HG03558 (cell line): ENCODE measurements at regions not wholly inside any gene's neighbourhood (a gene's known extent, or its start where the extent isn't known, plus 50 kb on each side); places are given as distances from the start of the nearest gene placed in this dataset.

ENCODE experiments used
- ATAC-seq: cut with Tn5 transposase; IDR thresholded peaks from one replicate; pipeline ENCODE4 v1.9.1; 2021; ENCODE audit warnings: moderate number of reproducible peaks; ENCODE audit not compliant: unreplicated experiment; ENCODE audit errors: extremely low read depth

DNA sequence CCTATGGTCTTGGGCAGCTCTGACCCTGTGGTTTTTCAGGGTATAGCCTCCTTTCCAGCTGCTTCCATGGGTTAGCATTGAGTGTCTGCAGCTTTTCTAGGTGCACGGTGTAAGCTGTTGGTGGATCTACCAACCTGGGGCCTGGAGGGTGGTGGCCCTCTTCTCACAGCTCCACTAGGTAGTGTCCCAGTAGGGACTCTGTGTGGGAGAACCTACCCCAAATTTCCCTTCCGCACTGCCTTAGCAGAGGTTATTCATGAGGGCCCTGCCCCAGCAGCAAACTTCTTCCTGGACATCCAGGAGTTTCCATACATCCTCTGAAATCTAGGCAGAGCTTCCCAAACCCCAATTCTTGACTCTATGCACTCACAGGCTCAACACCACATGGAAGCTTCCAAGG, 111.0 kb upstream of the C1orf87 start:
- ATAC-seq = no peak

- no peak for ATAC-seq
Measured at GRCh38 chr1:60173729-60174505, 100.3 kb upstream of the C1orf87 start.

GRCh38 chr1:60173006-60173405, 99.4 kb upstream of the C1orf87 start:
- no peak for ATAC-seq

DNA sequence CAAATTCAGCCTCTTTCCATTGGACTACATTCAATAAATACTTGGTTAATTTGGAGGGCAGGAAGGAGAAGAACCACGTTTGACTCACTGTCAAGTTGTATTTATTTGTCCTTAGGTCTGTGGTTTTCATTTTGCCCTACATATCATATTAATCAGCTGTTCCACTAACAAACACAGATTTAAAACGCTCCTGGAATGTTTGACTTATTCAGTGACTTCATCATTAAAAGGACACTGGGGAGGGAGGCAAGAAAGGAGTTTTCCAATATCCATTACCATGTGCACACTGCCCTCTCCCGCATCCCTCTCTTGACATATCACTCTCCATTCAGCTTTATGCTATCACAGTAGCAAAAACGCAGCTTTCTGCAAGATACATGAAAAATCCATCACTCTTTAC, 98.2 kb upstream of the C1orf87 start:
- no peak for ATAC-seq

GRCh38 chr1:60170709-60171108, 97.1 kb upstream of the C1orf87 start:
- no peak for ATAC-seq

GRCh38 chr1:60169206-60169605, 95.6 kb upstream of the C1orf87 start:
- no peak for ATAC-seq

GRCh38 chr1:60162936-60163335, 89.4 kb upstream of the C1orf87 start:
- ATAC-seq = no peak

GRCh38 chr1:60160141-60160540, 86.6 kb upstream of the C1orf87 start:
- no peak for ATAC-seq

- no peak for ATAC-seq
Measured at GRCh38 chr1:60156371-60156770, 82.8 kb upstream of the C1orf87 start.

- ATAC-seq = no peak
Measured at GRCh38 chr1:60153961-60154360, 80.4 kb upstream of the C1orf87 start.

DNA sequence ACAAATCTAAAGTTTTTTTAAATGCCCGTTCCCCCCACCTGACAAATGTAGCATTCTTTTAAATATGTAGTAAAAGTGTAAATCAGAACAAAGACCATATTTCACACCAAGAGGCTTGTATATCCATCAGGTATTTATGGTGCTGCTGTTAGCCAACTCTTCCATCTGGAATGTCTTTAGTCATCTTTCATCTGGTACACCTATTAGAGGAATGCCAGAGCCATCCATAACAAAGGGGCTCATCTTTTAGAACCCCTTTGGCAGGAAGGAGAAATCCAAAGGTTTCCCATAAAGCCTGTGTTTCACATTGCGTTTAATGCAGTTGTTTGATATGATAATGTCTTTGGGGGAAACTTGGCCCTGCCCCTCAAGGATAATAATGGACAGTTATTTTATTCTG, 79.3 kb upstream of the C1orf87 start:
- ATAC-seq = no peak

- ATAC-seq = no peak
Measured at GRCh38 chr1:60151311-60151710, 77.7 kb upstream of the C1orf87 start.

GRCh38 chr1:60149251-60149650, 75.7 kb upstream of the C1orf87 start:
- ATAC-seq = no peak

GRCh38 chr1:60146884-60147283, 73.3 kb upstream of the C1orf87 start:
- ATAC-seq = no peak

DNA sequence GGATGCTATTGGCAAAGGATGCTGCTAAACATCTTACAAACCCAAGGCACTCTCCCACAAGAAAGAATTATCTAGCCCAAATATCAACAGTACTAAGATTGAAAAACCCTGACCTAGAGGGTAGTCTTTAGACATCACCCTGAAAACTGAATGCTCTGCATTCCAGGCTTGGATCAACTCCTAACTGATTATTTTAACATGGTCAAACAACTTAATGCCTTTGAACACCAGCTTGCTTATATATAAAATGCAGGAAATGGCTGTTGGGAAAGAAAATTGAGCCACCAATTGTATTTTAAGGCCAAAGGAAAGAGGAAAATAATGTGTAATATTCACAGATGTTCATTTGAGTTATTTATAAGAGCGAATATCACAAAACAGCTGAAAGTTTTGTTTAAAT, 72.2 kb upstream of the C1orf87 start:
- no peak for ATAC-seq

- ATAC-seq = no peak
Measured at GRCh38 chr1:60141743-60142142, 68.2 kb upstream of the C1orf87 start.

GRCh38 chr1:60141276-60141675, 67.7 kb upstream of the C1orf87 start:
- no peak for ATAC-seq

DNA sequence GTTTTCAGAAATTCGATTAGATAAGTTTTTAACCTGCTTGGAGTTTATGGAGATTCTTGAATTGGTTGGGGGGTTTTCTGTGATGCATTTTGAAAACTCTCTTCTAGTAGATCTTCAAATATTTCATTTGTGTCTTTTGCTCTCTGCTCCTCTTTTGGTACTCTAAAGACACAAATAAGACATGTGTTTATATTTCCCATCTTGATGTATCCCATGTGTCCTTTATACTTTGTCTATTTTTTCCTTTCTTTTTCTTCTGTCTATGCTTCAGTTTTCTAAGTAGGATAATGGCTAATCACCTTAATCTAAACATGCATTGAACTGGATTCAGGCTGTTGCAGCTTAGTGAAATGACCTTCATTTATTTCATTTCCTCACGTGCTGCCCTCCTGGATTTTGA, 63.8 kb upstream of the C1orf87 start:
- no peak for ATAC-seq

GRCh38 chr1:60136395-60136794, 62.8 kb upstream of the C1orf87 start:
- no peak for ATAC-seq

GRCh38 chr1:60134716-60135115, 61.1 kb upstream of the C1orf87 start:
- no peak for ATAC-seq

GRCh38 chr1:60133848-60134247, 60.3 kb upstream of the C1orf87 start:
- no peak for ATAC-seq

- no peak for ATAC-seq
Measured at GRCh38 chr1:60133000-60133673, 59.6 kb upstream of the C1orf87 start.
